OCI-LY1 (cell line): ENCODE measurements at regions not wholly inside any gene's neighbourhood (a gene's known extent, or its start where the extent isn't known, plus 50 kb on each side); places are given as distances from the start of the nearest gene placed in this dataset.

Experiments
- EZH2 ChIP-seq: fragments of 200-600 bp; sonication (generic), shearing (Covaris generic); IDR thresholded peaks from 2 replicates; pipeline ENCODE4 v1.8.0; 2017; ENCODE audit warnings: borderline replicate concordance, mixed run types, mild to moderate bottlenecking, antibody characterized with exemption, low read length, moderate library complexity, mixed read lengths
- TF ChIP-seq, protein P1 (sequence below): fragments of 200-600 bp; sonication (generic), shearing (Covaris generic); IDR thresholded peaks from 2 replicates; pipeline ENCODE4 v1.5.1; 2017; ENCODE audit warnings: mild to moderate bottlenecking, antibody characterized with exemption, low read length, moderate library complexity, mixed read lengths

DNA sequence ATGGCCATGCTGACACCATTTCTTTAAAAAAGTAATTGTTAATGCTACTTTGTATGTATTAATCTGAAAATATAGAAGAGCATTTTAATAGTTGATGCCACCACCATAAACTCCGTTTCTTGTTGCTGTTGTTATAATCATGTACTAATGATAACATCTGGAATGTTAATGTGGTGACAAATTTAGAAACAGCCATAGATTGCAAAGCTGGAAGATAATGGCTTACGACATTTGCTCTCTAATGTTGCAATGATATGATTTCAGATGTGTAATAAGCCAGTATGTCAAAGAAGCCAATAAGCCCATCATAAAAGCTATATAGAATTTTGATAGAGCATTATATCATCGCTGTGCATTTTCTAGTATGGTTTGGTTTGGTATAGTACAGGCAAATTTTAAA is 579.4 kb upstream of the ZFP42 start:
- TF ChIP-seq, protein P1, sequence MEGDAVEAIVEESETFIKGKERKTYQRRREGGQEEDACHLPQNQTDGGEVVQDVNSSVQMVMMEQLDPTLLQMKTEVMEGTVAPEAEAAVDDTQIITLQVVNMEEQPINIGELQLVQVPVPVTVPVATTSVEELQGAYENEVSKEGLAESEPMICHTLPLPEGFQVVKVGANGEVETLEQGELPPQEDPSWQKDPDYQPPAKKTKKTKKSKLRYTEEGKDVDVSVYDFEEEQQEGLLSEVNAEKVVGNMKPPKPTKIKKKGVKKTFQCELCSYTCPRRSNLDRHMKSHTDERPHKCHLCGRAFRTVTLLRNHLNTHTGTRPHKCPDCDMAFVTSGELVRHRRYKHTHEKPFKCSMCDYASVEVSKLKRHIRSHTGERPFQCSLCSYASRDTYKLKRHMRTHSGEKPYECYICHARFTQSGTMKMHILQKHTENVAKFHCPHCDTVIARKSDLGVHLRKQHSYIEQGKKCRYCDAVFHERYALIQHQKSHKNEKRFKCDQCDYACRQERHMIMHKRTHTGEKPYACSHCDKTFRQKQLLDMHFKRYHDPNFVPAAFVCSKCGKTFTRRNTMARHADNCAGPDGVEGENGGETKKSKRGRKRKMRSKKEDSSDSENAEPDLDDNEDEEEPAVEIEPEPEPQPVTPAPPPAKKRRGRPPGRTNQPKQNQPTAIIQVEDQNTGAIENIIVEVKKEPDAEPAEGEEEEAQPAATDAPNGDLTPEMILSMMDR: no peak
- no peak for TF ChIP-seq EZH2
